B cell (primary cell): ENCODE measurements at regions not wholly inside any gene's neighbourhood (a gene's known extent, or its start where the extent isn't known, plus 50 kb on each side); places are given as distances from the start of the nearest gene placed in this dataset.

Experiments used
- ATAC-seq: fragments of 200-7000 bp; cut with Tn5 transposase; one replicate; pipeline ENCODE4 v1.10.0; 2021; ENCODE audit warnings: low read depth, mild to moderate bottlenecking, moderate number of reproducible peaks, moderate library complexity
- CTCF ChIA-PET: fragments of 350-600 bp; sonication (Branson Sonifier 250); formaldehyde crosslinking; loops from one replicate; lab custom pipeline; 2021; ENCODE audit warnings: antibody characterized with exemption, inconsistent platforms; lab: Charles Lee
- POLR2A ChIA-PET: fragments of 350-600 bp; sonication (Branson Sonifier 250); formaldehyde crosslinking; loops from one replicate; lab custom pipeline; 2021; ENCODE audit warnings: antibody characterized with exemption; lab: Charles Lee
- DNase-seq: peaks from one replicate; pipeline ENCODE4 v3.0.0; 2013
- H2AFZ ChIP-seq: 2 replicates; pipeline ENCODE4 v1.6.1; 2012; ENCODE audit warnings: mild to moderate bottlenecking, low read depth, low read length; ENCODE audit not compliant: insufficient read depth, poor library complexity, severe bottlenecking
- H3K27ac ChIP-seq, 2 donors: 1 replicate in 1 of 2; 2 replicates in 1 of 2; pipeline ENCODE4 v1.5.1; 2012 to 2013; ENCODE audit warnings: low read length in 2 of 2, mild to moderate bottlenecking in 2 of 2, moderate library complexity in 1 of 2
- H3K27me3 ChIP-seq, 4 experiments: fragments of 200-600 bp in 1 of 4; sonication (generic) in 1 of 4; replicated peaks in 1 of 4; 1 replicate in 2 of 4; 2 replicates in 2 of 4; pipeline versions ENCODE4 v1.6.1 to v1.7.0; 2013 to 2016; ENCODE audit warnings: low read length in 3 of 4, mild to moderate bottlenecking in 2 of 4, mixed read lengths in 1 of 4, moderate library complexity in 1 of 4; ENCODE audit not compliant: insufficient read depth in 4 of 4, control insufficient read depth in 3 of 4; ENCODE audit errors: control extremely low read depth in 1 of 4
- H3K36me3 ChIP-seq, 2 experiments: replicated peaks in 1 of 2; 1 replicate in 1 of 2; 2 replicates in 1 of 2; pipeline versions ENCODE4 v1.6.1 to v1.7.1; 2013; ENCODE audit warnings: low read length in 1 of 2; ENCODE audit not compliant: insufficient read depth in 2 of 2, control insufficient read depth in 1 of 2; ENCODE audit errors: control extremely low read depth in 1 of 2, extremely low read depth in 1 of 2
- H3K4me1 ChIP-seq, 2 donors: fragments of 200-600 bp in 1 of 2; sonication (generic) in 1 of 2; 1 replicate in 1 of 2; 2 replicates in 1 of 2; pipeline versions ENCODE4 v1.5.1 to v1.6.1; 2013 to 2017; ENCODE audit warnings: low read length in 2 of 2; ENCODE audit not compliant: control insufficient read depth in 2 of 2, insufficient read depth in 2 of 2
- H3K4me2 ChIP-seq: replicated peaks from 2 replicates; pipeline ENCODE3; 2012; ENCODE audit warnings: mild to moderate bottlenecking, low read depth, low read length; ENCODE audit not compliant: poor library complexity, severe bottlenecking
- H3K4me3 ChIP-seq, 5 experiments: fragments of 200-600 bp in 1 of 5; sonication (generic) in 1 of 5; 1 replicate in 3 of 5; 2 replicates in 2 of 5; pipeline versions ENCODE4 v1.5.1 to v1.7.0; 2011 to 2016; ENCODE audit warnings: low read length in 4 of 5, mild to moderate bottlenecking in 4 of 5, low read depth in 2 of 5, control low read depth in 1 of 5, moderate library complexity in 1 of 5; ENCODE audit not compliant: insufficient read depth in 1 of 5; ENCODE audit errors: control extremely low read depth in 1 of 5, extremely low read depth in 1 of 5
- H3K79me2 ChIP-seq: fragments of 200-600 bp; sonication (generic); one replicate; pipeline ENCODE4 v1.6.0; 2016; ENCODE audit warnings: low read length; ENCODE audit not compliant: control insufficient read depth, insufficient read depth
- H3K9ac ChIP-seq: fragments of 200-600 bp; sonication (generic); 2 replicates; pipeline ENCODE4 v1.6.1; 2017; ENCODE audit warnings: mild to moderate bottlenecking, low read length, moderate library complexity
- H3K9me3 ChIP-seq, 3 donors: one replicate each; pipeline versions ENCODE4 v1.6.1 to v1.7.1; 2013; ENCODE audit warnings: low read length in 2 of 3; ENCODE audit not compliant: control insufficient read depth in 2 of 3, insufficient read depth in 1 of 3; ENCODE audit errors: control extremely low read depth in 1 of 3
- H4K20me1 ChIP-seq: 2 replicates; pipeline ENCODE4 v1.6.0; 2012; ENCODE audit warnings: mild to moderate bottlenecking, low read length; ENCODE audit not compliant: insufficient read depth, control insufficient read depth, poor library complexity, severe bottlenecking
- H3K27ac Mint-ChIP-seq: one replicate; pipeline ENCODE4 v1.8.0; 2021; ENCODE audit warnings: mixed read lengths
- H3K27me3 Mint-ChIP-seq: one replicate; pipeline ENCODE4 v1.8.0; 2021; ENCODE audit warnings: mixed read lengths
- H3K4me1 Mint-ChIP-seq: one replicate; pipeline ENCODE4 v1.8.0; 2021; ENCODE audit warnings: mixed read lengths
- H3K4me3 Mint-ChIP-seq: one replicate; pipeline ENCODE4 v1.8.0; 2021; ENCODE audit warnings: mixed read lengths
- H3K9me3 Mint-ChIP-seq: one replicate; pipeline ENCODE4 v1.8.0; 2022; ENCODE audit warnings: mixed read lengths; ENCODE audit not compliant: insufficient read depth
- EZH2 ChIP-seq: IDR thresholded peaks from 2 replicates; pipeline ENCODE4 v1.6.1; 2012; ENCODE audit warnings: borderline replicate concordance, low read depth, mild to moderate bottlenecking, moderate library complexity, low read length; ENCODE audit not compliant: insufficient read depth, poor library complexity, severe bottlenecking
- WGBS: methylation state at CpG from one replicate; pipeline ENCODE4 v1.1.5; 2013; ENCODE audit warnings: missing lambda C conversion rate; ENCODE audit not compliant: insufficient coverage; 5-methylcytosine and 5-hydroxymethylcytosine counted together
- intact Hi-C: fragments of 100-400 bp; cut with micrococcal nuclease; formaldehyde crosslinking; loops from one replicate; pipeline ENCODE4 v1.10.0; 2022
- TF ChIP-seq, protein P1 (sequence below): fragments of 200-600 bp; IDR thresholded peaks from one replicate; pipeline ENCODE4 v1.8.0; 2022; ENCODE audit warnings: antibody characterized with exemption, mild to moderate bottlenecking

GRCh38 chr6:104396077-104396476 lies 463.6 kb downstream of the HACE1 start:
- Histone ChIP-seq H4K20me1 (no peaks in the 10 kb centered on the region), H3K79me2 (no peaks in the 10 kb centered on the region), H2AFZ (no peak overlapping the region), H3K9me3 (no peaks in the 10 kb centered on the region), H3K4me3 (no peak overlapping the region), H3K9ac (no peak overlapping the region), H3K27ac (no peak overlapping the region), H3K27me3 (no peaks in the 10 kb centered on the region), H3K36me3 (no peaks in the 10 kb centered on the region), H3K4me1 (no peaks in the 10 kb centered on the region), H3K4me2 (no peak overlapping the region)
- Mint-ChIP-seq H3K27me3 (no peaks in the 10 kb centered on the region), H3K27ac (no peak overlapping the region), H3K4me3 (no peak overlapping the region), H3K4me1 (no peaks in the 10 kb centered on the region), H3K9me3 (peaks cover 3% of the 10 kb centered on the region)
- no CpG with 5 or more reads among the region's 3 CpGs for WGBS
- CTCF ChIA-PET: no interaction called here
- POLR2A ChIA-PET: no interaction called here
- intact Hi-C loops: no loop called here
- DNase-seq (no peak), ATAC-seq (no peak)
- no peak for TF ChIP-seq EZH2
- TF ChIP-seq, protein P1, sequence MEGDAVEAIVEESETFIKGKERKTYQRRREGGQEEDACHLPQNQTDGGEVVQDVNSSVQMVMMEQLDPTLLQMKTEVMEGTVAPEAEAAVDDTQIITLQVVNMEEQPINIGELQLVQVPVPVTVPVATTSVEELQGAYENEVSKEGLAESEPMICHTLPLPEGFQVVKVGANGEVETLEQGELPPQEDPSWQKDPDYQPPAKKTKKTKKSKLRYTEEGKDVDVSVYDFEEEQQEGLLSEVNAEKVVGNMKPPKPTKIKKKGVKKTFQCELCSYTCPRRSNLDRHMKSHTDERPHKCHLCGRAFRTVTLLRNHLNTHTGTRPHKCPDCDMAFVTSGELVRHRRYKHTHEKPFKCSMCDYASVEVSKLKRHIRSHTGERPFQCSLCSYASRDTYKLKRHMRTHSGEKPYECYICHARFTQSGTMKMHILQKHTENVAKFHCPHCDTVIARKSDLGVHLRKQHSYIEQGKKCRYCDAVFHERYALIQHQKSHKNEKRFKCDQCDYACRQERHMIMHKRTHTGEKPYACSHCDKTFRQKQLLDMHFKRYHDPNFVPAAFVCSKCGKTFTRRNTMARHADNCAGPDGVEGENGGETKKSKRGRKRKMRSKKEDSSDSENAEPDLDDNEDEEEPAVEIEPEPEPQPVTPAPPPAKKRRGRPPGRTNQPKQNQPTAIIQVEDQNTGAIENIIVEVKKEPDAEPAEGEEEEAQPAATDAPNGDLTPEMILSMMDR: no peak

- TF ChIP-seq, protein P1: no peak
- TF ChIP-seq EZH2: no peak
- no peaks in the 10 kb centered on the region for H3K9me3 Mint-ChIP-seq
- WGBS: no CpG with 5 or more reads among the region's 2 CpGs
- ChIA-PET POLR2A (no interaction called here), CTCF (no interaction called here)
- intact Hi-C loops: no loop called here
- no peak for ATAC-seq
- no peaks in the 10 kb centered on the region for H4K20me1 ChIP-seq
- H3K4me2 ChIP-seq: no peak overlapping the region
- no peaks in the 10 kb centered on the region for H3K4me1 Mint-ChIP-seq
- H3K27ac ChIP-seq: no peak overlapping the region
- DNase-seq: no peak
- H3K27me3 ChIP-seq: no peaks in the 10 kb centered on the region
- no peaks in the 10 kb centered on the region for H3K4me1 ChIP-seq
- H3K4me3 Mint-ChIP-seq: no peak overlapping the region
- H3K79me2 ChIP-seq: no peaks in the 10 kb centered on the region
- no peak overlapping the region for H3K4me3 ChIP-seq
- H3K9ac ChIP-seq: no peak overlapping the region
- no peaks in the 10 kb centered on the region for H3K36me3 ChIP-seq
- H3K27me3 Mint-ChIP-seq: no peaks in the 10 kb centered on the region
- H3K9me3 ChIP-seq: peaks cover 0 to 6% (median 0%) of the 10 kb centered on the region in 3 donors
- no peak overlapping the region for H2AFZ ChIP-seq
- H3K27ac Mint-ChIP-seq: no peak overlapping the region
Observed at GRCh38 chr6:104381907-104382306, 477.8 kb downstream of the HACE1 start.
